NCI-H2029 treated with DMSO at 0.1 percent for 48 hours (cell line): ENCODE measurements at regions not wholly inside any gene's neighbourhood (a gene's known extent, or its start where the extent isn't known, plus 50 kb on each side); places are given as distances from the start of the nearest gene placed in this dataset.
A peak's percentile ranks its signal among the peaks of the same experiment; 100 is the strongest.

Experiments
- DNase-seq: peaks from one replicate; lab custom pipeline; 2025; lab: John Stamatoyannopoulos, UW

DNA sequence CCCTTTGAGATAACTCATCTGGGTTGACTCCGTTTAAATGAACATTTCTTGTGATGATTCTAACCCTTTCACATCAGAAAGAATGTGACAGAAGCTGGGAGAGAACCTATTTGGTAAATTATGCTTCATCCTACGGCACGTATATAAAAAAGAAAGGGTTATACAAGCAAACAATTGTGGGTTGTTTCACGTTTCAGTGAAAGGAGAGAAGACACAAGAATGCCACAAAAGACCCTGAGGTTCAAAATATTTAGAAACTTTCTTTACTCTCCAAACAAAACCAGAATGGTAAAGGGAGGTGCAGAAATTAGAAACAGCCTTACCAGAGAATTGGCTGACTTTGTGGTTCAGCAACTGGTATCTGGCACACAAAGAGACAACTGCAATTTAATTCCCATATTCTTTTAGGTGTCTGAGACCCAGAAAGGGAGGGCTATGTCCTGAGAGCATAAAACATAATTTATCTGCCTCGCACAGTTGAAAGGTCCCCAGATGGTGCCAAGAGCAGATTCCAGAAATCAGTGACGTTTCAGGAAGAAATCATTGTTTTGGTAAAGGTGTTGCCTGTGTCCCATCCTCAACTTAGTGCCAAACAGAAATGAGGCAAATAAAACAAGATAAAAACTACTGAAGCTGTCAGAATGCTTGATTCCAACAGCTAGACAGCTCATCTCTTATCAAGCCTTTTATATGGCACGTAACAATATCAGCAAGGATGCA lies 361.4 kb downstream of the EFNB2 start:
- DNase-seq, result no peak

DNA sequence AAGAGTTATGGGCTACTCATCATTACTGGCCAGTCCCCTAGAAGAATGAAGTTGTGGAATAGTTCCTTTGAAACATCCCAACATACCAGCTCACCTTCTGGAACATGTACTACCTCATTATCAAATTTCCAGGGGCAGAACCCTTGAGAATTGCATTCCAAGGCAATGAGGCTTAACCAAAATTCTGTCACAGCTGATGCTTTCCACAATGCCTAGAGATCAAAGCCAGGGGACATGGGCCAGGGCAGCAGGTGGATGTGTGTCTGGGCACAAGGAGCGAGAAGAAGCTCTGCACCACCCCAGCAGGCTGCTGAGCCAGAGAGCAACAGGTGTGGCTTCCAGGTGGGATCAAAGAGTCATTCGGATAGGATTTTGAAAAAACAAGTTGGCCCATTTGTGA lies 362.1 kb downstream of the EFNB2 start:
- DNase-seq, result no peak

DNA sequence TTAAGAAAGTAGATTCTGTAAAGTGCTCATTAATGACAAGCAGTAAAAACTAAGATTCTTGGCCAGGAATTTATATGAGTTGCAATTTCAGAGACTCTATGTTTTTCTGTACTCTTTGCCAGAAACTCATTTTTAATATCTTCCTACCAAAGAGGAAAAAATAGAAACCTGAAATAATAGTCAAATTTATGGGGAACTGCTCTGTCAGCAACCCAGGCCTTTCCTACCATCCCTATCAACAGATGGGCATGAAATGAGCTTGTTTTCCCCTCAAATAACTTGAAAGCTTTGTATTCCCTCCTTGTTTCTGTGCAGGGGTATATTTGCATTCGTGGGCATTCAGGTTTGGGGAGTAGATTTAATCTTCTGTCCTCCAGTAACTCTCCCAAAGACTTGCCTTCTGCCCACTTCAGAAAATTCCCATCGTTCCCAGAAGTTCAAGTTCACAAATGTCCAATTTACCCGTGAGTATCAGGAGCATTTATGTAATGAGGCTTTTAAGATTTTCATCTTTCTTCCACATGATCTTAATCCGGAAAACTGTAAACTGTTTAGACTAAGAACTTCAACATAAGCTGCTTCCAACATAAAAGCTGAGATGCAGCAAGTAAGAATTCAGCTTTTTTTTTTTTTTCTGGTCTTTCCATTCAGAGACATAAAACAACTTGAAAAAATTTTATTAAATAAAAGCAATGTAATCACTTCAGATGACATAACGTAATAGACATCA lies 363.1 kb downstream of the EFNB2 start:
- DNase-seq, result no peak

DNA sequence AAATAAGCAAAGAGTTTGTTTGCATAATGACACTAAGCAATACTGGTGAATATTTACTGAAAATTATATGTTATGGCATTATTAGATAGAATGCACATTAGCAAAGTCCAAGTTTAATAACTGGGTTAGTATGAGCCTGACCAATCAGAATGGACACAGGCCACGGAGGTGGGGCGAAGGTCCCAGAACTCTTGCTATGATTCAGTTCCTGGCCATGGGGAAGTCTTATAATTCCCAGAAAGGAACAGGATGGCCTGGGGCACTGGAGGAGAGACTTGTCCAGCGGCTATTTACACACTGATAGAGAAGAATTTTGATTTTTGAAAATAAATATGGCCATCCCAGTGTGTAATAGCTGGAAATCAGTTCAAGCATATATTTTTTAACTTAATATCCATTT lies 372.0 kb downstream of the EFNB2 start:
- DNase-seq, result no peak

DNA sequence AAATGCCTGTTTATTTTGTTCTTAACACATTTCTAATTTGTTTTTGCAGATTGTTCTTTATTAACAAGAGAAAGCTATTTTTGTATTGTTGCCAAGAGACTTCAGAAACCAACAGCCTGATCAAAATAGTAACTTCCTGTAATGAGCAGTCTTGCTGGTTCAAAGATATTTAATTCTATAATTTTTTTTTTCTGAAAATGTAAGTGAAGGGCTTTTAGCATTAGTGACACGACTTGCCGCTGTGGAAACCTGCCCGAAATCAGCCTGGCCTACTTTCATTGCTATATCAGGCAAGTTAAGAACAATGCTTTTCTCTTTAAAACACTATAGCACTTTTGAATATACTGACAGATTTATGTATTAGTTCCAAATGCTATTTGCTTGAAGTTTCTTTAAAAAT lies 374.3 kb downstream of the EFNB2 start:
- DNase-seq, result no peak

DNA sequence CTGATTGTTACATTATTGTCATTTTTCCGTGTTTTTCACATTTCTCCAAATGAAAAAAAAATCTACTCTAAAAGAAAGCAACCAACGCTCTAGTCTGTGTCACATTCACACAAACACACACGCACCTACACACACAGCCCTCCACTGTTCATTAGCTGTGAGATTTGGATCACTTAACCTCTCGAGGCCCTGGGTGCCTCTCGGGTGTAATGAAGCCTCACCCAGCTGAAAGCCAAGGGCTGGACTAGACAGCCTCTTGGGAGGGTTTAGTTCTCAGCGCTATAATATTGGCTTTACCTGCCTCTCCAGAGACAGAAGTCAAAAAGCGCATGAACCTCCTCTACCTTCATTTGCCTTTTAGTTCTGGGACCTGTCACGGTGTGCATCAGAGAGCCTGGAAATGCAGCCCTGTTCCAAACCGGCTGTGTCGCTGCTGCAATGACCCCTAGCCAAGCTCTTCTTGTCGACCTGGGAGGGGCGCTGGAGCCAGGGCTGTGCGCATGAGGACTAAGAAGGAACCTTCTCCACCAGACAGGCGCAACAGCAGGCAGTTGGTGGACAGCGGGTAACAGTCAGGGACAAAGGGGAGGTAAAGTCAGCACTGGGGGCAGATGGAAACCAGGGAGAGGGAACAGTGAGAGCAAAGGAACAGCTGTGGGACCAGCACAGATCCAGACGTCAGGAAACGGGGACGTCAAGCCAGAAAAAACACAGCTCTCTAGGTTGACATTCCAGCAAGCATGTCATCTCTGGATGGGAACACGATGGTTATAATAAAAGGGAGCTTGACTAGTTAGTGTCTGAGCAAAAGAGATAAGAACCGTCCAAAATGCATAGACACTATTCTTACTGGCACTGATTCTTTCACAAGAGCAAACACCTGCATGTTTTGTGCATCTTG lies 375.9 kb downstream of the EFNB2 start:
- DNase-seq, result no peak

DNA sequence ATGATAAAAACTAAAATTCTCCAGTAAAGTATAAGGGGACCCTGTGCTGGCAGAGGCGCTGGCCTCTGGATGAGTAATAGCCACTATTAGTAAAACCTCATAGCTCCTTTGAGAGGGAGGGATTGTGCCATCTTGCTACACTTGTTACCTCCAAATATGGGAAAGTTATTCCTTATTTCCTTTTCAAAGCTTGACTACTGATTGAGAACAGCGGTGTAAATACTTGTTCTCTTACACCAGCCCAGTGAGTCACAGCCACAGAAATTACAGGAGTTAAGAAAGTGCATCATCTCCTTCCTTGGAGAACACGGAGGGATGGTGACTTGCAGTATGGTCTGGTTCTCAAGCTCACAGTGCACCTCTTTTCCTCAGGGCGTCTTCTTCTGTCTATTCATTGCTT lies 379.0 kb downstream of the EFNB2 start:
- DNase-seq, result no peak

DNA sequence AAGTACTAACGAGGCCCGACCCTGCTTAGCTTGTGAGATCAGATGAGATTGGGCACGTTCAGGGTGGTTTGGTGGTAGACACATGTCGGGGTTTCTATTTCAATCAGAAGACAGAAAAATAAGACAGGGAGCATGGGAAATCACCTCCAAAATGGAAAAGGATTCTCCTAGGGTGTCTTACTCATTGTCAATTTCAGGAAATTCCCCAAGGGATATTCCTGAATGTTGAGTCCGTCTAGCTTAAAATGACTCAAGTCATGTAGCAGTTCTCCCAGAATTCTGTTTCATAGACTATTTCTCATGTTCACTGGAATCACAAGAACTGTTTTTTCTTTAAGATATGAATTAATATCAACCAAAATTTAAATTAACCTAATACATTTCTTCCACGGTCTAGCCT lies 380.1 kb downstream of the EFNB2 start:
- DNase-seq, result no peak

DNA sequence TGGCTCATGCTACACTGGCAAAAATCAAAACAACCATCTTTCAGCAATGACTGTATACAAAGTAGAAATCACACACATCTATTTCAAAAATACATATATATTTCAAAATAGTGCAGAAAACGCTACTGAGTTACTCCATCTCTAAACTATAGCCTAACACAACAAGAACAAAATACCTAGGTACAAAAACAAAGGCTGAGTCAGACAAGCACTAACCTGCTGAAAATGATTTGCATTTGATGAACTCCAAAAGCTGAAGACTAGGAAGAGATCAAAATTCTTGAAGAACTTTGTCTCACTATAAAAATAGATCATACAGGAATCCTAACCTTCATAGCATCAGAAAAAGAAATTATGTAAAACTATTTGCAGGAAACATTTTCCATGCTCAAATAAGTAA lies 381.6 kb downstream of the EFNB2 start:
- no peak for DNase-seq

DNA sequence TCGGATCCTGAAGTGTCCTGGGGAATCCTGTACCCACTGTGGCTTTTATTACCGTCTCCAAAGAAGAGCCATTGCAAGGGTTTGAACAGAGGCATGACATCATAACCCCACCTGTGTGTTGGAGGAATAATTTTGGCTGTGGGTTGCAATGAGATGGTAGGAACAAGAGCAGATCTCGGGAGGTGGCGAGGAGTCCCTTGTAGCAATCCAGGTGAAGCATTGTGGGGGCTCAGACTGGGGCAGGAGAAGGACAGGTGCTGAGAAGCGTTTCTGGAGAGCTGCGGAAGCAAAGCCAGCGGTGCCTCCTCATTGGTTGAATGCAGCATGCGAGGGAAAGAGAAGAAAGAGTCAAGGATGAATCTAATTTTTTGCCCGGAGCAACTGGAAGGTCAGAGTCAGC lies 382.4 kb downstream of the EFNB2 start:
- DNase-seq, result no peak

DNA sequence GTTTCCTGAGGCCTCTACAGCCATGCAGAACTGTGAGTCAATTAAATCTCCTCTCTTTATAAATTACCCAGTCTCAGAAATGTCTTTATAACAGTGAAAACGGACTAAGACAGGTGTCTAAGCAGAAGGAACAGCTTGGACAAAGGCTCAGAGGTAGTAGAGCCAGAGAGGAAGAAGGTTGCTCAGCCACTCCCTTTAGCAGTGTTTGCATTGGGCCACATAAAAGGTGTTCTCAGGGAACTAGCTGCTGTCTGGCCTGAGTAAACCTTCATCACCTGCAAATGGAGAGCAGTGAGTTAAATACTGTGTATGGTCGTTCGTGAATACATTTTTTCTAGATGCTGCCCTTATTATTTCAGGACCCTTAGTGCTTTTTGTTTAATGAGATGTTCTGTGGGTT lies 383.4 kb downstream of the EFNB2 start:
- no peak for DNase-seq

DNA sequence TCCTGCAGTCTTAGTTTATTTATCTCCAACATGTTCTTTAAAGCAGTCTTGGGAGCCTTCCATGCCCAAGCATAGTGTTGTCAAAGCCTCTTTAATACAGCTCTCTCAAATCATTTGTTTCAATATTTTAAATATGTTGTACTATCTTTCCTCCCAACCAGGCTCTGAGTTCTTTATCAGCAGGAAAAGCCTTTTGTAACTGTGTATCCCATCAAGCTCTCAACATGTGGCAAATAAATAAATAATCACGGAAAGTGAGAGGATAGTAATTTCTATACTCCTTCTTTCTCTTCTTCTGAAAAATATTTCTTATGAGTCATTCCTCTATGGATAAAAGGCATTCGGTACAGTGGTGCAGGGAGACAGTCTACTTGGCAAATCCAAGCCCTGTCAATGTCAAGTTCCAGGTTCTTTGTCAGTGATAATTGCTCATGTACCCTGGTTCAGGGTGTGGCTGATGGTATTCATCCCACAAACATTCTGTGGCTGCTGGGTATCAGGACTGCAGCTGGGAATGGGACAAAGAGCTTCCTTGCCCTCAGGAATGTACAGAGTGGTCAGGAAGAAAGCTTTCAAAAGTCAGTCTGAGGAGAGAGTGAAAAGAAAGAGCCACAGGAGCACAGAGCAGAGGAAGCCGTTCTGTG lies 384.3 kb downstream of the EFNB2 start:
- DNase-seq, result no peak

DNA sequence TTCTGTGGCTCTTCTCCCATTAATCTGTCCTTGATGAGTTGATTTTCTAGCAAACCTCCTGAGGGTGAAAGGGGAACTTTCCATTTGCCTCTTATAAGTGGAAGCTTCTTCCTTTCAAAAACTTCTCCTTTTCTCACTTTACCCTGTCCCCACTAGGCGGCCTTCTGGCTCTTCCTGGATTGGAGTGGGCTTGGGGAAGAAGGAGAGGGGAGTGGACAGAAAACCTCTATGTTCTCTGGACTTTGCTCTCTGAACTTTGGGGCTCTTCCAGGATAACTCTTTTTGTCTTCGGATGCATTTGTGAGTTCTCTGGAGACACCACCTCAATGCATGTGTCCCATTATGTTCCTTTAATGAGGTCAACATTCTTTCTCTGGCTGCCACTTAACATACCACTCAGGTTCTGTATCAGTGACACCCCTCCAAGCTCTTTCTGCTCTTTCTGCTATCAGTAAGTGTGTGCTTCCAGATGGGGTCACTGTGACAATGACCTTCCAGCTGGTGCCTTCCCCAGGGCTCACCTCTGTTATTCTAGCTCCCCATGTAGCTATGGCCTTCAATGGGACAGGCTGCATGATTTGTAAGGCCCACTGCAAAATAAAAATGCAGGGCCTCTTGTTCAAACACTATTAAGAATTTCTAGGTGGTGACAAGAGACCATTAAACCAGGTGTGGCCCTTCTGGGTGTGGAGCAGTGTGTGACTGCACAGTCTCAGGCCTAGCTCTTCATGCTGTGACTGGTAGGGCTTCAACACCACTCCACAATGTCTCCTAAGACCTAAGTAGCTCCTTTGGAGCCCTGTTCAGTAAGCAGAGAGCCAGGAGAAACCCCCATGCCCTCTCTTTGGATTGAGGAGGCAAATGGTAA lies 389.2 kb downstream of the EFNB2 start:
- no peak for DNase-seq

DNA sequence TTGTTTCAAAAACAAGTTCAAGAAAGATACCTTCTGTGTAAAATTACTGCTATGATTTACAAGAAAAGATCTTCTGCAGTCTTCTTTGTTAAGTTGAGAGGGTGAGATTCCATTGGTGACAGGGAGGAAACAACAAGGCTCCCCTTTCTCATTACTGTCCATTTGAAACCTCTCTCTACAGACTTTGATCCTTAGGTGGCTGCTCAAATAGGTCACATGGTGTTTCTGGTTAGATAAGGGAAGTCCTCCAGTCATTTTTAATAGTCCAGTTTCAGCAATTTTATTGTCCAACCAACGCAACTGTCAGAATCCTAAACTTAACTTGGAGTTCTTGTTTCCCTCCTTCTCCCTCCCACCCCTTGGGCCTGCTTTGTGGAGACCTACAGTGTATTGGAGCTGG lies 390.4 kb downstream of the EFNB2 start:
- DNase-seq, result no peak

DNA sequence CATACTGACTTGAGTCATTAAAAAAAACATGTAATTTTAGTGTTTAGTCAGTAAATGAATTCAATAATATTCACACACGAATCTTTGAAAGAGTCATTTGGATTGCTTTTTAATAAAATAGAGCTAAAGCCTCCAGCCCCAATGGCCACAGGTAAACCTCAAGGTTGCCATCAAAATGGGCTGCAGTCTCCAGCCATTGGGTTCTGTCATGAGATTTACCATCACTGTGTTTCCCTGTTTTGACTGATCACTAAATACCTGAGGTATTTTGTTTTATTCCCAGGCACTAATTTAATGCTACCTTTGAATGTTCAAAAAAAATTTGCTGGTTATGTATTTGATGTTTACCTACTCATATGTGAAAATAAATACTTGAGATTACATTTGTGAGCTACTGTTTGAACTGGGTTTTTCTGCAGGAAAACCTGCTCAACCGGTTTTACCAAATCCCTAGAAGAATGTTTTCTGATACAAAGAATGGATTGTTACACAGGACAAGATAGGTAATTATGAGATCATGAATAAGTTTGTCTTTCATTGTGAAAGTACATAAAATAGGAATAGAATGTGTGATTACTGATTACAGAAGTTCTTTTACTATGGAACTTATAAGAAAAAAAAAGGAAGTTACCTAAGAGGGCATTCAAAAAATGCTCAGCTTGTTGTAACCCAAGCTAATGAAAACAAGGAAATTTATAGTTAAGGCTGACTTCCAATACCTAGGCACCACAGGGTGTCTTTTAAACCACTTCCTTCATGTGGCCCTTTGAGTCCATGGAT lies 391.3 kb downstream of the EFNB2 start:
- peak; percentile 64 for DNase-seq

DNA sequence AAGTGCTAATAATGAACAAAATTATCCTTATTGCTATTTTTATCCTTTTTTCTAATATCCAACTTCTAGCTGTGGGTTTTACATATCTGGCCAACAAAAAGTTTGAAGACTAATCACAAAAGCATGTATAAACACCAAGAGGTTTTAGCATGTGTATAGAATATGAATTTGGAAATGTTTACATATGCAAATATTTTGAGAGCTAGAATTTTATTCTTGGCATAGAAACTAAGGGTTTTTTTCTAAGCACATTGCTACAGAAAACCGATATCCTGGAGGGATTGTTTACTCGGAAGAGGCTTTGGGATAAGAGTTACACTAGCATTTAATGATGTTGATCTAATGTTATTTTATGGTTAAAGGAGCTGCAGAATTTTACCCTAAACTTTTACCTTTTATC lies 392.1 kb downstream of the EFNB2 start:
- DNase-seq, result peak; percentile 15

DNA sequence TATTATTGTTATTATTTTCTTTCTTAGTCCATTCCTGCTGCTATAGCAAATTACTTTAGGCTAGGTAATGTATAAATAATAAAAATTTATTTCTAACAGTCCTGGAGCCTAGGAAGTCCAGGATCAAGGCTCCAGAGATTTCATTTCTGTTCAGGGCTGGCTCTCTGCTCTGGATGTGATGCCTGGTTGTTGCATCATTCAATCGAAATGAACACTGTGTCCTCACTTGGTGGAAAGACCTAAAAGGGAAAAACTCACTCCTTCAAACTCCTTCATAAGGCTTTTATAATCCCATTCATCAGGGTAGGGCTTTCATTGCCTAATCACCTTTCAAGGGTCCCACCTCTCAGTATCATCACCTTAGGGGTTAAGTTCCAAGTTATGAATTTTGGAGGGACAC lies 395.0 kb downstream of the EFNB2 start:
- no peak for DNase-seq

DNA sequence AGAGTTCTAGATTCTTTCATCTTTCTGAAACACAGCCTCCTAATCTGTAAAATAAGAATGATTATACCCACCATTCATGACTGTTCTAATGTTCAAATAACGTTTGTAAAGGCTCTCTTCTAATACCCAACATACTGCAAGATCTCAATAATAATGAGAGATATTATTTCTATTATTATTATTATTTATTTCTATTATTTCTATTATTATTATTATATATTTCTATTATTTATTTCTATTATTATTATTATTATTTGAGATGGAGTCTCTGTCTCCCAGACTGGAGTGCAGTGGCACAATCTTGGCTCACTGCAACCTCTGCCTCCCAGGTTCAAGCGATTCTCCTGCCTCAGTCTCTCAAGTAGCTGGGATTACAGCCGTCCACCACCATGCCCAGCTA lies 395.5 kb downstream of the EFNB2 start:
- no peak for DNase-seq

DNA sequence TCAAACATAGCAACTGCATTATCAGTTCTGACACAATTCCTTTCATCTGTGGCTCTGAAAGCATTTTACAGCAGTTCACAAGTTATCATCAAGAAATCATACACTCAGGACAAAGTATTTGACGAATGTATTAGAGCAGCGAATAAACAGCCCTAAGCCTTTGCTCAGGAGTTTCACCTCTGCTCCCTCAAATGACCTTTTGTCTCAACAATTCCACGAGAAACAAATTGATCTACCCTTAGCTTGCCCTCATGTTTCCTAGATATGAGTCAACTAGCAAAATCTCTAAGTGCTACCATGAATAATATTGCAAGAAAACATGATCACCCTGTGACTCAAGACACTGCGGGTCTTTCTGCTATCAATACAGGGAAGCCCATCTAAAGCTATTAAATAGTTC lies 396.1 kb downstream of the EFNB2 start:
- no peak for DNase-seq

DNA sequence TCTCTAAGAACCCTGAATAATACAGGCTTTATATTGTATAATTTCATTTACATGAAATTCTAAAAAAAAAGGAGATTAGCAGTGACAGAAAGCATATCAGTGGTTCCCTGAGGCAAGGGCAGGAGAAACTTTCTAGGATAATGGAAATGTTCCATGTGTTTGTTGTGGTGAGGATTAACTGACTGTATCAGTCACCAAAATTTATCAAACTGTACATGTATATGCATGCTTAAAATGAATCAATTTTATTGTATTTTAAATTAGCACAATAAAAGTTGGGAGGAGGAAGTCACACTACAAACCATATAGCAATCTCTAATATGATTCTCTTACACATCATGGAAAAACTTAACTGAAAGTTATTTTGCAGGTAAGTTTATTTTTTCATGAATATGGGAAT lies 396.8 kb downstream of the EFNB2 start:
- DNase-seq, result no peak

DNA sequence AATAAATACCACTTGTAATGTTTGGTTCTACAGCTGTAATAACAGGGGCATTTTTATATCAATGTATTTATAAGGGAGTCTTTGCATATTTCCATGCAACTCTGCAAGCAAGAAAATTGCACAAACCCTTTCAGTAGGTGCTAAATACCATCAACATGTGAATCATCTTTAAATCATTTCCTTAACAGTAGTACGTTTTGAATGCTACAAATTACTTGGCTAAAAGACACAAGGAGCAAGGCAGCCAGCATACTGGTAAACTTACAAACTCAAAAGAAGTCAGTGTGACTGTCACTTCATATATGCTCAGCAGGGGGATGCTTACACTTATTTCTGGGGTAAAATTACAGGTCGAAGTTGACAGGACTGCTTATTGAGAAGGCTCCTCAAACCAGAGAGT lies 402.4 kb downstream of the EFNB2 start:
- no peak for DNase-seq
